ENCODE measurements at regions not wholly inside any gene's neighbourhood (a gene's known extent, or its start where the extent isn't known, plus 50 kb on each side); places are given as distances from the start of the nearest gene placed in this dataset.
"Not testable (repeated sequence)": the region's sequence is repeated elsewhere in the genome, so short reads cannot be mapped to it uniquely, and the experiment has no call there.

- no peak for DNase-seq
Measured at GRCh38 chr11:81368192-81368591, 1365.5 kb downstream of the FAM181B start.

GRCh38 chr11:81365496-81365895, 1368.2 kb downstream of the FAM181B start:
- no peak for DNase-seq

GRCh38 chr11:81359476-81359875, 1374.2 kb downstream of the FAM181B start:
- no peak for DNase-seq

GRCh38 chr11:81345609-81346008, 1388.1 kb downstream of the FAM181B start:
- DNase-seq: no peak

- DNase-seq: no peak
Measured at GRCh38 chr11:81342966-81343365, 1390.7 kb downstream of the FAM181B start.

- no peak for DNase-seq
Measured at GRCh38 chr11:81340225-81340624, 1393.4 kb downstream of the FAM181B start.

- DNase-seq: no peak
Measured at GRCh38 chr11:81339521-81339920, 1394.1 kb downstream of the FAM181B start.

GRCh38 chr11:81337756-81338155, 1395.9 kb downstream of the FAM181B start:
- no peak for DNase-seq

GRCh38 chr11:81332276-81332675, 1401.4 kb downstream of the FAM181B start:
- no peak for DNase-seq

- DNase-seq: no peak
Measured at GRCh38 chr11:81331611-81332235, 1401.9 kb downstream of the FAM181B start.

GRCh38 chr11:81331088-81331487, 1402.6 kb downstream of the FAM181B start:
- DNase-seq: no peak

GRCh38 chr11:81303038-81303664, 1430.5 kb downstream of the FAM181B start:
- DNase-seq: no peak

GRCh38 chr11:81301166-81301830, 1432.4 kb downstream of the FAM181B start:
- no peak for DNase-seq

- DNase-seq: no peak
Measured at GRCh38 chr11:81286959-81287358, 1446.7 kb downstream of the FAM181B start.

- no peak for DNase-seq
Measured at GRCh38 chr11:81286550-81286949, 1447.1 kb downstream of the FAM181B start.

GRCh38 chr11:81280228-81280627, 1453.4 kb downstream of the FAM181B start:
- not testable (repeated sequence) for DNase-seq

GRCh38 chr11:81278991-81279390, 1454.7 kb downstream of the FAM181B start:
- DNase-seq: no peak

GRCh38 chr11:81270686-81271085, 1463.0 kb downstream of the FAM181B start:
- no peak for DNase-seq

GRCh38 chr11:81267246-81267645, 1466.4 kb downstream of the FAM181B start:
- DNase-seq: no peak

- no peak for DNase-seq
Measured at GRCh38 chr11:81259471-81259870, 1474.2 kb downstream of the FAM181B start.

GRCh38 chr11:81255895-81256294, 1477.8 kb downstream of the FAM181B start:
- DNase-seq: no peak

- no peak for DNase-seq
Measured at GRCh38 chr11:81253244-81253643, 1480.4 kb downstream of the FAM181B start.

GRCh38 chr11:81246941-81247340, 1486.7 kb downstream of the FAM181B start:
- DNase-seq: no peak

- DNase-seq: no peak
Measured at GRCh38 chr11:81245791-81246190, 1487.9 kb downstream of the FAM181B start.

Measured in activated effector memory CD4-positive, alpha-beta T cell treated with anti-CD3 and anti-CD28 coated beads, Interleukin-2, amount 50 U/mL, for 16 hours (primary cell).